ENCODE measurements at regions not wholly inside any gene's neighbourhood (a gene's known extent, or its start where the extent isn't known, plus 50 kb on each side); places are given as distances from the start of the nearest gene placed in this dataset.
"Not testable (repeated sequence)": the region's sequence is repeated elsewhere in the genome, so short reads cannot be mapped to it uniquely, and the experiment has no call there.

- DNase-seq (ENCODE audit: low read depth in 3 of 3), result not testable (repeated sequence)
Observed at GRCh38 chr14:105734241-105734640, 207.9 kb downstream of the TMEM121 start.

GRCh38 chr14:105736331-105736730 lies 209.9 kb downstream of the TMEM121 start:
- not testable (repeated sequence) for DNase-seq (ENCODE audit: low read depth in 3 of 3)

DNA sequence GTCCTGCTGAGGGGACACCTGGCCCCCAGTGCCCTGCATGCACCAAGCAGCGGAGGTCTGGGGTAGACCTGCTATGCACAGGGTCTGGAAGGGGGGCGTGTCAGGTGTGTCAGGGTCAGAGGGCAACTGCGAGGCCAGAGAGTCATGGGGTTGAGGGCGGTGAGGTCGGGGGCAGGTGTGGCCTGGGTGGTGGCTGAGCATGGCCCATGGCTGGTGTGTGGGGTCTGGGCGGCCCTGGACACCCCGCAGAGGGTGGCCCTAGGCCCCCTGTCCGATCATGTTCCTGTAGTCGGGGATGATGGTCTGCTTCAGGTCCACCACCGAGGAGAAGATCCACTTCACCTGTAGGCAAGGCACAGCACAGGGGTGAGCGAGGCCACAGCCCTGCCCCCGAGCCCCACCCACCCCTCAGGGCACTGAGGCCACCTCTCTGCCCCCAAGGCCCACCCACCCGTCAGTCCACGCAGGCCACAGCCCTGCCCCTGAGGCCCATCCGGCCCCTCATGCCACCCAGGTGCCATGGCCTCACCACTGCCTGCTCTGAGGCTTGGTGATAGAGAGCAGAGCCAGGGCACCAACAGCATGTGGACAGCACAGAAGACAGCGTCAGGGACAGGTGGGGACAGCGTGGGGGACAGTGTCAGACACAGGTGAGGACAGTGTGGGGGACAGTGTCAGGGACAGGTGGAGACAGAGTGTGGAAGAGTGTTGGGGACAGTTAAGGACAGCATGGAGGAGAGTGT lies 211.3 kb downstream of the TMEM121 start:
- no peak for DNase-seq (ENCODE audit: low read depth in 3 of 3)

- DNase-seq (ENCODE audit: low read depth in 3 of 3), result no peak
Observed at GRCh38 chr14:105738638-105739037, 212.3 kb downstream of the TMEM121 start.

- DNase-seq (ENCODE audit: low read depth in 3 of 3), result no peak
Observed at GRCh38 chr14:105739331-105740102, 213.1 kb downstream of the TMEM121 start.

- not testable (repeated sequence) for DNase-seq (ENCODE audit: low read depth in 3 of 3)
Observed at GRCh38 chr14:105740272-105740671, 213.9 kb downstream of the TMEM121 start.

DNA sequence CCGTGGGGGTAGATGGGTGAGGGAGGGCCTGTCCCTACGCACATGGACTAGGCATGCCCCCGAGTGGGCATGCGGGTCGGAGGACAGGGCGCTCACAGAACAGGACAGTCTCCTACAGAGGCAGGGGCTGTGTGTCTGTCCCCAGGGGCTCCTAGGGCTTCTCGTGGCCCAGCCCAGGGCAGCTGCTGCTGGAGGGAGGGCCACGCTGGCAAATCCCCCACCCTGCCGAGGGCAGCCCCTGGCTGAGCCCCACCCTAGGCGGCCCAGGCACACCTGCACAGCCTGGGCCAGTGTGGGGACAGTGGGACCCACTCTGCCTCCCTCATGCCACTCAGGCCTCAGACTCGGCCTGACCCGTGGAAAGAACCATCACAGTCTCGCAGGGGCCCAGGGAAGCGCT lies 214.6 kb downstream of the TMEM121 start:
- DNase-seq (ENCODE audit: low read depth in 3 of 3), result not testable (repeated sequence)

- DNase-seq (ENCODE audit: low read depth in 3 of 3), result not testable (repeated sequence)
Observed at GRCh38 chr14:105741707-105742530, 215.5 kb downstream of the TMEM121 start.

DNA sequence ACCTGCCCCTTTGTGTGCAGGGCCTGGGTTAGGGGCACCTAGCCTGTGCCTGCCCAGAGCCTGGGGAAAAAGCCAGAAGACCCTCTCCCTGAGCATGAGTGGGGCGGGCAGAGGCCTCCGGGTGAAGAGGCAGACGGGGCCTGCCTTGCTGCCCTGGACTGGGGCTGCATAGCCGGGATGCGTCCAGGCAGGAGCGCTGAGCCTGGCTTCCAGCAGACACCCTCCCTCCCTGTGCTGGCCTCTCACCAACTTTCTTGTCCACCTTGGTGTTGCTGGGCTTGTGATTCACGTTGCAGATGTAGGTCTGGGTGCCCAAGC lies 216.1 kb downstream of the TMEM121 start:
- no peak for DNase-seq (ENCODE audit: low read depth in 3 of 3)

DNA sequence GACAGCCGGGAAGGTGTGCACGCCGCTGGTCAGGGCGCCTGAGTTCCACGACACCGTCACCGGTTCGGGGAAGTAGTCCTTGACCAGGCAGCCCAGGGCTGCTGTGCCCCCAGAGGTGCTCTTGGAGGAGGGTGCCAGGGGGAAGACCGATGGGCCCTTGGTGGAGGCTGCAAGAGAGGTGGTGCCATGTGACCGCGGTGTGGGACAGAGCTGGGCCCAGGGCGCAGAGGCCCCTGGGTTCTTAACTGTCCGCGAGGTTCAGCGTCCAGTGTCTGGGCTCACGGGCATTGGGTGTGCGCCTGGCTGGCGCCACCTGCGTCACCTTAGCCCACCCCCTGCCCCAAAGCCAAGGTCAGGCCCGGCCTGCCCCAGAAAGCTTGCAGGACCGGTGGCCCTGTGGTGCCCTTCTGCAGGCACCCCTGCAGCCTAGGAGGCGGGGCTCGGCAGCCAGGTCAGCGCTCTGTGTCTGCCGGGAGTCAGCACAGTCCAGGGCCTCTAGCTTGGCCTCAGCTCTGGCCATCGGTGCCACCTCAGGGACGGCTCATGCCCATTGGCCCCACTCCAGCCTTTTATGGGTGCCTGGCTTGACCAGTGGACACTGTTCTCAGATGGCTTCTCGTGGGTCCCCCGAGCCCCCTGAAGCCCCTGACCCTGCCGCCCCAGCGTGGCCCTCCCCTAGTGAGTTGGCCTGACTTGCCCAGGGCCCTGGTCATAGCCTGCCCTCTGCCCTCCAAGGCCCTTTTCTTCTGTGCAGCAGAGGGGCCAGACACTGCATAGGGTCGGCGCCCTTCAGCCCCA lies 216.7 kb downstream of the TMEM121 start:
- not testable (repeated sequence) for DNase-seq (ENCODE audit: low read depth in 3 of 3)

DNA sequence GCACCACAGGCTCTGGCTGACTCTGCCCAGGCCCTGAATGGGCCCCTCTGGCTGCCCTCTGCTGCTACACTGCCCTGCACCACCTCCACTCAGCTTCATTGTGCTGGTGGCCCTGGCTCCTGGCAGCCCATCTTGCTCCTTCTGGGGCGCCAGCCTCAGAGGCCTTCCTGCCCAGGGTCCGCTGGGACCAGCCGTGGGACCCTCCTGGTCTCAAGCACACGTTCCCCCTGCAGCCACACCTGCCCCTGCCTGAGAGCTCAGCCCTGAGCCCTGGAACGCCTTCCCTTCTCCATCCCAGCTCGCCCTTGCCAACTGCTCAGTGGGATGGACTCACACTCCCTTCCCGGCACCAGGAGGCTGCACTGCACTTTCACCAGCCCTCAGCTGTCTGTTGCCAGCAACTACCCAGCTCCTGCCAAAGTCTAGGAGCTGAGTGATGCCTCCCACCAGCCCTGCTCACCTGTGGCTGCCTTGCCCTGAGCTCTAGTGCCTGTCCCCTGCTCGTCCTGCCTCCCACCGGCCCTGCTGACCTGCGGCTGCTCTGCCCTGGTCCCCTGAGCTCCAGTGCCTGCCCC lies 217.9 kb downstream of the TMEM121 start:
- DNase-seq (ENCODE audit: low read depth in 3 of 3), result not testable (repeated sequence)

- no peak for DNase-seq (ENCODE audit: low read depth in 3 of 3)
Observed at GRCh38 chr14:105745433-105746123, 219.2 kb downstream of the TMEM121 start.

DNA sequence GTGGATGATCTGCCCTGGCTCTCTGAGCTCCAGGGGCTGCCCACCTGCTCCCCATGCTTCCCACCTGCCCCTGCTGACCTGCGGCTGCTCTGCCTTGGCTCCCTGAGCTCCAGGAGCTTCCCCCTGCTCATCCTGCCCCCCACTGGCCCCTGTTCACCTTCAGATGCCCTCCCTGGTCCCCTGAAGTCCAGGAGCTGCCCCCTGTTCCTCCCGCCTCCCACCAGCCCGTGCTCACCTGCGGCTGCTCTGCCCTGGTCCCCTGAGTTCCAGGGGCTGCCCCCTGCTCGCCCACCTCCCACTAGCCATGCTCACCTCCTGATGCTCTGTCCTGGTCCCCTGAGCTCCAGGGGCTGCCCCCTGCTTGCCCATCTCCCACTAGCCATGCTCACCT lies 219.7 kb downstream of the TMEM121 start:
- no peak for DNase-seq (ENCODE audit: low read depth in 3 of 3)

DNA sequence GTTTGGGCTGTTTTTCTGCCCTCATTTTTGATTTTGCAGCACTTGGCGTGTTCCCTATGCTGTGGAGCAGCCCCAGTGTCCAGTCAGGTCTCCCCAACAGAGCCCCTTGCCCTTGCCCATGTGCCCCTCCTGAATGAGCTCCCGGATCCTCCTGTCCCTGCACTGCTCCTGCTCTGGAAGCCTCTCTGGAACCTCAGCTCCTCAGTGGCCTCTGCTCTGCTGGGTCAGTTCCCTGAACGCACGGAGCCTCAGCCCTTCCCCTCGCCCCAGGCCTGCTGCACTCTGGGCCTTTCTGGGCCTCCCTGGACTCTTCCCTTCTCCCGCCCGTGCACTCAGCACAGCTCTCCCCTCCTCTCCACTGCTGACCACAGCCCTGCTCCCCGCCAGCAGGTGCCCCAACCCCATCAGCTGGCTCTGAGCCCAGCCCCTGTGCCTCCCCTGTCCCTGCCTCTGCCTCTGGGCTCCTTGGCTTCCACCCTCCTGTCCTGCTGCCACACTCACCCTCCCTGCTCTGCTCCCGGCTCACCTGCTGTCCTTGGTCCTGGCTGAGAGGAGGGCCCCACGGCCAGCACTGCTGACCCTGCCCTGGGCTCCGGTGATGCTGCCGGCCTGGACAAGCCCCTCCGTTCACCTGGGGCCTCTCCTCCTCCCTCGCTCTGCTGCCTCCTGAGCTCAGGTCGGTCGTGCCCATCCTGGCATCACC lies 220.6 kb downstream of the TMEM121 start:
- not testable (repeated sequence) for DNase-seq (ENCODE audit: low read depth in 3 of 3)

- DNase-seq (ENCODE audit: low read depth in 3 of 3), result not testable (repeated sequence)
Observed at GRCh38 chr14:105747503-105748203, 221.3 kb downstream of the TMEM121 start.

DNA sequence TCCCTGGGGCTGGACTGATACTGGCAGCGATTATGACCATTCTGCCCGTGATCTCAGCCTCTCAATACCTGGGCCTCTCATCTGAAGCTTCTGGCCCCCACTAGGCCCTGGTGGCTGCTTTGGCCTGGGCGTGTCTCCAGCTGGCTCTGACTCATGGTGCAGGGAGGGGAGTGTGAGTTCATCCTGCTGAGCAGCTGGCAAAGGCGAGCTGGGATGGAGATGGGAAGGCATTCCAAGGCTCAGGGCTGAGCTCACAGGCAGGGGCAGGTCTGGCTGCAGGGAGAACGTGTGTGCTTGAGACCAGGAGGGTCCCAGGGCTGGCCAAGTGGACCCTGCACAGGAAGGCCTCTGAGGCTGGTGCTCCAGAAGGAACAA lies 221.8 kb downstream of the TMEM121 start:
- DNase-seq (ENCODE audit: low read depth in 3 of 3), result no peak

DNA sequence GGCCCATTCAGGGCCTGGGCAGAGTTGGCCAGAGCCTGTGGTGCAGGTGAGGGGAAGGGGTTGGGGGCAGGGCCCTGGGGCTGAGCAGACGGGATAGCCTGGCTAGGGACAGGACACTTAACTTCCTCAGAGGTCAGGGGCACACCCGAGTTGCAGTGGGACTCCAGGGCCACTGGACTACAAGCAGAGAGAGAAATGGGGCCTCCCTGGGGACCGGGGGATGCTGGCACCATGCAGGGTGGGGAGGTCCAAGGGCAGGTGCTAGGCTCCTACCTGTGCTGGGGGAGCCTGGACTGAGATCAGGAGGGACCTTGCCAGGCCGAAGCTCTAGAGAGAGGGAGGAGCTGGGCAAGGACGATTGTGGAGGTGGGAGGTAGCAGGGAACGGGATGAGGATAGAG lies 222.3 kb downstream of the TMEM121 start:
- not testable (repeated sequence) for DNase-seq (ENCODE audit: low read depth in 3 of 3)

DNA sequence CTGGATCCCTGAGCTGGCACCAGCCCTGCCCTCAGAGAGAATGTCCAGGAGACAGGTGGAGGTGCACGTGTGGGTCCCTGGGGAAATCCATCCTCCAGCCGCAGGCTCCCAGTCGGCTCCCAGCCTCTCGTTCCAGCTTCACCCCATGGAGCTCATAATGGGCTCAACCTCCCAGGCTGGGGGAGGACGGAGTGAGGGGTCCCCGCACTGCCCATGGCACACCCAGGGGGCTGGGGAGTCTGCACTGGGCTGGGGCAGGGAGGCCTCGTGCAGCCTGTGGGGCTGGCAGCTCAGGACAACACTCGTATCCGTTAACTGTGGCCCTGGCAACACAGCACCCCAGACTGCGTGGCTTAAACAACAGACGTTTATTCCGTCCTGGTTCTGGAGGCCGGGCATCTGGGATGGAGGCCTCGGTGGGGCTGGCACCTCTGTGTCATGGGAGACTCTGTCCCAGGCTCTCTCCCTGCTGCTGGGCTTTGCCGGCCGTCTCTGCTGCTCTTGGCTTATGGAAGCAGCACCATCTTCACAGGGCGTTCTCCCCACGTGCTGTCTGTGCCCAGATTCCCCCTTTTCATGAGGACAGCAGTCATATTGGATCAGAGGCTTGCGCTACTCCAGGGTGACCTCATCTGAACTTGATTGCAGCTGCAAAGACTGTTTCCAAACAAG lies 223.6 kb downstream of the TMEM121 start:
- DNase-seq (ENCODE audit: low read depth in 3 of 3), result not testable (repeated sequence)

DNA sequence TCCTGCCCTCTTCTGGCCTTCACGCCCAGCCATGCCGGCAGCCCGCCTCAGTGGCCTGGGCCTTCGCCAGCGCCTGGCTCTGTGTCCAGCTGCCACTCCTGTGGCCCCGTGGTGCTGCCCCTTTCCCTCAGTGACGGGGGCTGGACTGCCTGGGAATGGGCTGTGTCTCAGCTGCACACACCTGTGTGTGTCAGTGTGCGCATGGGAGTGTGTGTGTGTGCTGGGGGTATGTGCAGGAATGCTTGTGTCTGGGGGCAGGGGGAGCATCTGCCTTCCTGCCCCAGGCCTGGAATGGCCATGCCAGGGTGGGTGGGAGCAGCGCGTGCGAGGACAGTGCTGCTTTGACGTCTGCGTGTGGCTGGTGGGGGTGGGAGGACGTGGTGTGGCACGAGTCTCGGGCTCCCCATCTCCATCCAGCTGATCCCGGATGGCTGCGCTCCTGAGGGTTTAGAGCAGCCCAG lies 224.9 kb downstream of the TMEM121 start:
- DNase-seq (ENCODE audit: low read depth in 3 of 3), result not testable (repeated sequence)
